Fibroblast of mammary gland (primary cell): ENCODE measurements at regions not wholly inside any gene's neighbourhood (a gene's known extent, or its start where the extent isn't known, plus 50 kb on each side); places are given as distances from the start of the nearest gene placed in this dataset.

Experiments
- DNase-seq: peaks from one replicate; pipeline ENCODE4 v3.0.0-alpha.2; 2010; ENCODE audit warnings: low read depth
- H3K4me3 ChIP-seq: 2 replicates; pipeline ENCODE4 v1.5.1; 2011; ENCODE audit warnings: low read depth, mild to moderate bottlenecking, low read length, moderate library complexity; ENCODE audit not compliant: control insufficient read depth
- CTCF ChIP-seq: conservative IDR thresholded peaks from 2 replicates; pipeline ENCODE4 v1.5.1; 2011; ENCODE audit warnings: low read depth, low read length, inconsistent platforms; ENCODE audit not compliant: control insufficient read depth, insufficient read depth

- no peak overlapping the region for H3K4me3 ChIP-seq
- TF ChIP-seq CTCF: no peak
- peak; percentile 25 for DNase-seq
Observed at GRCh38 chr17:77769215-77769614, 189.3 kb upstream of the TNRC6C start.

- no peak for DNase-seq
- TF ChIP-seq CTCF: no peak
- H3K4me3 ChIP-seq: no peak overlapping the region
Observed at GRCh38 chr17:77769762-77770161, 188.7 kb upstream of the TNRC6C start.

- peak; percentile 97 for DNase-seq
- no peak for TF ChIP-seq CTCF
- no peak overlapping the region for H3K4me3 ChIP-seq
Observed at GRCh38 chr17:77770331-77771105, 188.0 kb upstream of the TNRC6C start.

GRCh38 chr17:77771145-77771544 lies 187.4 kb upstream of the TNRC6C start:
- no peak for DNase-seq
- no peak for TF ChIP-seq CTCF
- no peak overlapping the region for H3K4me3 ChIP-seq

- no peak for TF ChIP-seq CTCF
- no peak overlapping the region for H3K4me3 ChIP-seq
- DNase-seq: no peak
Observed at GRCh38 chr17:77771587-77771986, 186.9 kb upstream of the TNRC6C start.

- no peak for DNase-seq
- TF ChIP-seq CTCF: no peak
- no peak overlapping the region for H3K4me3 ChIP-seq
Observed at GRCh38 chr17:77771998-77772397, 186.5 kb upstream of the TNRC6C start.
